GM21825 (cell line): ENCODE measurements at regions not wholly inside any gene's neighbourhood (a gene's known extent, or its start where the extent isn't known, plus 50 kb on each side); places are given as distances from the start of the nearest gene placed in this dataset.
"Not testable (repeated sequence)": the region's sequence is repeated elsewhere in the genome, so short reads cannot be mapped to it uniquely, and the experiment has no call there.

ENCODE experiments used
- ATAC-seq: cut with Tn5 transposase; IDR thresholded peaks from one replicate; pipeline ENCODE4 v1.9.1; 2021; ENCODE audit warnings: mild to moderate bottlenecking, moderate library complexity; ENCODE audit not compliant: unreplicated experiment

- ATAC-seq = no peak
Observed at GRCh38 chr4:126742885-126743284, 889.9 kb upstream of the INTU start.

GRCh38 chr4:126748736-126749135, 884.0 kb upstream of the INTU start:
- ATAC-seq = no peak

- no peak for ATAC-seq
Observed at GRCh38 chr4:126750723-126751122, 882.0 kb upstream of the INTU start.

GRCh38 chr4:126752126-126752525, 880.6 kb upstream of the INTU start:
- ATAC-seq = no peak

- ATAC-seq = no peak
Observed at GRCh38 chr4:126752702-126753101, 880.1 kb upstream of the INTU start.

- no peak for ATAC-seq
Observed at GRCh38 chr4:126753592-126753991, 879.2 kb upstream of the INTU start.

GRCh38 chr4:126755506-126755905, 877.3 kb upstream of the INTU start:
- no peak for ATAC-seq

- ATAC-seq = no peak
Observed at GRCh38 chr4:126756050-126756829, 876.5 kb upstream of the INTU start.

- no peak for ATAC-seq
Observed at GRCh38 chr4:126757219-126757618, 875.5 kb upstream of the INTU start.

- ATAC-seq = no peak
Observed at GRCh38 chr4:126758493-126758892, 874.3 kb upstream of the INTU start.

- ATAC-seq = no peak
Observed at GRCh38 chr4:126761947-126762662, 870.7 kb upstream of the INTU start.

GRCh38 chr4:126762663-126763247, 870.0 kb upstream of the INTU start:
- no peak for ATAC-seq

GRCh38 chr4:126766241-126766640, 866.5 kb upstream of the INTU start:
- ATAC-seq = no peak

GRCh38 chr4:126768338-126768737, 864.4 kb upstream of the INTU start:
- ATAC-seq = no peak

GRCh38 chr4:126770811-126771553, 861.8 kb upstream of the INTU start:
- not testable (repeated sequence) for ATAC-seq

- not testable (repeated sequence) for ATAC-seq
Observed at GRCh38 chr4:126771618-126772017, 861.1 kb upstream of the INTU start.

GRCh38 chr4:126772662-126773061, 860.1 kb upstream of the INTU start:
- ATAC-seq = no peak

- no peak for ATAC-seq
Observed at GRCh38 chr4:126775485-126776106, 857.2 kb upstream of the INTU start.

GRCh38 chr4:126776361-126776760, 856.4 kb upstream of the INTU start:
- ATAC-seq = no peak

- ATAC-seq = no peak
Observed at GRCh38 chr4:126777649-126778048, 855.1 kb upstream of the INTU start.

GRCh38 chr4:126778348-126778747, 854.4 kb upstream of the INTU start:
- ATAC-seq = no peak
